GM21619 (cell line): ENCODE measurements at regions not wholly inside any gene's neighbourhood (a gene's known extent, or its start where the extent isn't known, plus 50 kb on each side); places are given as distances from the start of the nearest gene placed in this dataset.
"Not testable (repeated sequence)": the region's sequence is repeated elsewhere in the genome, so short reads cannot be mapped to it uniquely, and the experiment has no call there.

Experiments used
- ATAC-seq: cut with Tn5 transposase; IDR thresholded peaks from one replicate; pipeline ENCODE4 v1.9.1; 2021; ENCODE audit not compliant: unreplicated experiment

DNA sequence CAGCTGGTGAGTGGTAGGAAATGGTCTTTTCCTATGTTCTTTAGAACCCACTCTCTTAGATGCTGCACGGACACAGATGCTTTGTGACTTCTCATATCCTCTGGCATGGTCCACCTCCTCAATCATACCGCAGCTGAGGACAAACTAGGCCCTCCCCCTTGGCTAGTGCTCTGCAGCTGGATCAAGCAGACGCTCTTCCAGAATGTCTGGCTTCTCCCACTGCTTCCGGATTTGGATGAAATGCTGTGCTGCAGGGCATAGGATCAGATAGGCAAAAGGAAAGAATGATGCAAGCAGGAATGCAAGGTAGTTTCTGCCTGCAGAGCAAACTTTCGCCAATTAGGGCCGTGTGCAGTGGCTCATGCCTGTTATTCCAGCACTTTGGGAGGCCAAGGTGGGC, 75.7 kb upstream of the SLC4A7 start:
- ATAC-seq = no peak

DNA sequence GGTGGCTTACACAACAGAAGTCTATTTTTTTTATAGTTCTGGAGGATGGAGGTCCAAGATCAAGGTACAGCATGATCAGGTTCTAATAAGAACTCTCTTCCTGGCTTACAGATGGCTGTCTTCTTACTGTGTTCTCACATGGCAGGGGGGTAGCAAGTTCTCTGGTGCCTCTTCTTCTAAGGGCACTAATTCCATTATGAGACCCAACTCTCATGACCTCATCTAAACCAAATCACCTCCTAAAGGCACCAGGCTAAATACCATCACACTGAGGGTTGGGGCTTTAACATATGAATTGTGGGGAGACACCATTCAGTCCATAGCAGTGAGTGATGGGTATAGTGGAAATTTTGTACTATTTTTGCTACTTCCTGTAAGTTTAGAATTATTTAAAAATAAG, 75.2 kb upstream of the SLC4A7 start:
- no peak for ATAC-seq

DNA sequence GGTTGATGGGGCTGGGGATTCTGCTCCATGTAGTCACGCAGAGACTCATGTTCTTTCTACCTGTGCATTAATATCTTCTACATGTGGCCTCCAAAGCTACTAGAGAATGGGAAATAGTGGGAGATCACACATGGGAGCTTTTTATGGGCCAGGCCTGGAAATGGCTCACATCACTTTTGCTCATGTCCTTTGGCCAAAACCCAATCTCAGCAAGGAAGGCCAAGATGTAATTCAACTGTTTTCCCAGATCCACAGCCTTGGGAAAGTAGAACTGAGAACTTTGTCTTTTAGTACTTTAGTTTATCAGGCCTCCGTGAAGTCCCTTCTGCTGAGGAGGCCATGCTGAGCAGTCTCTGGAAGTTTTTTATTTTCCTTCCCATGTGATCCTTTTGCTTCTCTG, 73.2 kb upstream of the SLC4A7 start:
- ATAC-seq = no peak

DNA sequence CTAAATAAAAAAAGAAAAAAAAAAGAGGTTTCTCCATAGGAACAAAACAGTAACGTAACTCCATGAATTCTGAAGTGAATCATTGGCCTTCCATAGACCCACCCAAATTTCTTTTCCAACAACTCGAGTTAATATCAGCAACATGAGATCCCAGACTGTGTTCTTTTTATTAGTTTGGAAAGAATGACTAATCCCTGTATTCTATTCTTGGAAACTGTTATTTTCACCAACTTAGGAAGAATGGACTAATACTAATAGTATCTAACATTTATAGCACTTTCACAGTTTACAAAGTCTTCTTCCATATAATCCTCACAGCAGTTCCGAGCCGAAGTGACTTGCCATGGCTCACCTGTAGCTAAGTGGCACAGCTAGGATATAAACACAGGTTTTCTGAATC, 72.7 kb upstream of the SLC4A7 start:
- ATAC-seq = no peak

DNA sequence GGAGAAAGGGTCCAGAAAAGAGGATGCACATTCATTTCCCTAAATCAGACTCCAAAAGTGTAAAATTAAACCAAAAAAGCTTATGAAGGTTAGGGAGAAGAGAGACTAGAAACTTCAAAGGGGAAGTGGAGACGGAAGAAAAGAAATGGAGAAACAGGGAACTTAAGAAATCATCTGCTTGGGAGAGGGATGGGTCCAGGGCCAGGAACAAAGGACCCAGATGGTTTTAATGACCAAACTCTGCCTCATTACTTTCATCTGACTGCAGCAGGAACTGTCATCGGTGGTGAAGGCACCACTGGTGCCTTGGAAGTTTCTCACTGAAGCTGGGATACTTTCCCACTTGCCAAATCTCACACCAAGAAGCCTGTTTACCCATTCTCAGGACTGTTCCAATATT, 70.5 kb upstream of the SLC4A7 start:
- ATAC-seq = no peak

DNA sequence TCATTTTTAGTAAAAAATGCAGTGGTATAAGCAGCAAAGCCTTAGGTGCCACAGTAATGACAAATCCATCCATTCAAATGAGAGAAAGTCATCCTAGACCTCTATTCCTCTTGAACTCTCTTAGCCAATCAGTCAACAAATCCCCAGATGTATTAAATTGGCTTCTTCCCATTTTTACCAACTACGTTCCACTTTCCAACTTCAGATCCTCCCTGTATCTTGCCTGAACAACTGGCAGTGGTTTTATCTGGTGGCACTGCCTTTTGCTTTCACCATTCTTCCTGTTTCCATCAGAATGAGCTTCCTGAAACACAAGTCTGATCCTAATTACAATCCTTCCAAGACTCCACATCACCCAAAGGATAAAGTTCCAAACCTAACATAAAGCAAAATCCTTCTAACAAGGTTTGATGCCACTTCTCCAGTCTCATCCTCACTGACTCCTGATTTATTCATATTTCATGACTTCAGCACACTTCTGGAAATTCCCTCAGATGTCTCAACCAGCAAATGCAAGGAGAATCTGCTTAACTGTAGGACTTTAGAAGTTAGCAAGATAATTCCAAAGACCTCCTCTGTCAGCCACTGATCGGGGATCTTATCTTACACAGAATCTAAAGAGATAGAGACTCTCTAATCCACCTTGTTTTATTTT, 69.8 kb upstream of the SLC4A7 start:
- no peak for ATAC-seq

DNA sequence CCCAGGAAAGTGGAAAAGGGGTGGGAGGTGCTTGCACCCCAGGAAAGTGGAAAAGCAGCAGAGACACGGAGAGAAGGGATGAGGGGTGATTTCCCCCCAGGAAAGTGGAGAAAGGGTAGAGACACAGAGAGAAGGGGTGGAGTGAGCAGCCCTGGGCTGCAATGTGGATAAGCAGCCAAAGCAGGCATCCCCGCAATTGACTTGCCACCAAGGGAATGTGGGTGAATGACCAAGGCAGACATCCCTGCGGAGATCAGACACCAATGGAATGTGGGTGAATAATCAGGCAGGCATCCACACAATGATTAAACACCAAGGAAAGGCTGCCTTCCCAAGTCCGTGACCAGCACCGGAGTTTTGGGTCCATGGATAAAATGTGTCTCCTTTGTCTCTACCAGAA, 68.5 kb upstream of the SLC4A7 start:
- ATAC-seq = not testable (repeated sequence)

DNA sequence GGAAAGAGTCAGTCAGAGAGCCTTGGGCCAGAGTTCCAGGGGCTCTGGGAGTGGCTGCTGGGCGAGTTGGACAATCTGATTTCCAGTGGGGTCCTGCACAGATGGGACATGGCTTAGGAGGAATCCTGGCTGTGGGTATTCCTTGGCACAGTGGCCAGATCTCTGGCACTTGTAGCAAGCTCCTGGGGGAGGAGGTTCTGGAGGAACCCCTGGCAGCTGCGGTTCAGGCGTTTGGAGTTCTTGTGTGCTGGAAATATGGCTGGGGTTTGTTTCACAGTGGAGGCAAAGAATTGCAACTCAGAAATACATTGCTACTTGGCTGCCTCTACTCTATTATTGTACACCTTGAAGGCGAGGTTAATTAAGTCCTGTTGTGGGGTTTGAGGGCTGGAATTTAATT, 67.2 kb upstream of the SLC4A7 start:
- not testable (repeated sequence) for ATAC-seq

DNA sequence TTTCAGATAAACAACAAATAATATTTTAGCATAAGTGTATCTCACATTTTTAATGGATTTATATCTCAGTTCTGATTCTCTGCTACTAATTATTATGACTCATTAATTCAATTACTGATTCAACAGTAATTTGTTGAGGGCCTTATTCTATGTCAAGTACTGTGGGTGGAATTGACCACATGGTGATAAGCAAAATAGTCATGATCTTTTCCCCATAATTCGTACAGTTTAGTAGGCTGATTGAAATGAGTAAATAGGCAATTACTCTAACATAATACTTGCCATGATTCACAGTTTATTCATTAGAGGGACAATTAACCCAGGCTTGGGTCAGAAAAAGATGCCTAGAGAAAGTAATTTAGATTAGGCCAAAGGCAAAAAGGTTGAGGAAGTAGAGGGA, 60.9 kb upstream of the SLC4A7 start:
- no peak for ATAC-seq

DNA sequence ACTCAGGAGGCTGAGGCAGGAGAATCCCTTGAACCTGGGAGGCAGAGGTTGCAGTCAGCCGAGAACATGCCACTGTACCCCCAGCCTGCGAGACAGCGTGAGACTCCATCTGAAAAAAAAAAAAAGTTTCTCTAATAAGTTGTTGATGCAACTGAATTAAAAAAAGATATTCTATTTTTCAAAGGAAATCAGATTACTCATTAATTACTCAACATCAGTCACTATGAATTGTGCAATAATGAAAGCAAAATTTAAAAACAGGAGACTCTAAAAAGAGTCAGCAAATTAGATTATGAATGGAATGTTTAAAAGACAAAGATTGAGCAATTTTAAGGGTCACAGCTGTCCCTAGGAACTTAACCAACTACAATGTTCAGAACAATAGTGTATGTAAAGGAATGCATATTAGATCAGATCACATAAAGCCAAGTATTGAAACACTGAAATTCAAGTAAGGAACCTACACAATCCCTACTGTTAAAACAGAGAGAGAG, 60.2 kb upstream of the SLC4A7 start:
- ATAC-seq = no peak

DNA sequence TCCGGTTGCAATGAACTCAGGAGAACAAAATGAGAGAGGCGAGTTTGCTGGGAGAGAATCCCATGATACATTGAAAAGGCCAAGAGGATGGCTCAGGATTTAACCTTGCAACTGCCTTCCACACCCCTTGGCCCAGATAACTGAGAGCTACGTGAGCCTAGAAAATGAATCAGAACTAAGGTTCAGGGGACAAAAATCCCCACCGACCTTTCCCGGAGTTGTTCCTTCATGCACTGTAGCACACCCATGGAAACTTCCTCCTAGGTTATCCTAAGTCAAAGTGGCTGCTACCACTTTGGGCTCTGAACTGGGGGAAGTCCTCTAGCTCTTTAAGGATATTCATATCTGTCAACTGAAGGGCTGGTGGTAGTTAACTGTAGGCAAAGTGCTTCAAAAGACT, 58.3 kb upstream of the SLC4A7 start:
- no peak for ATAC-seq

DNA sequence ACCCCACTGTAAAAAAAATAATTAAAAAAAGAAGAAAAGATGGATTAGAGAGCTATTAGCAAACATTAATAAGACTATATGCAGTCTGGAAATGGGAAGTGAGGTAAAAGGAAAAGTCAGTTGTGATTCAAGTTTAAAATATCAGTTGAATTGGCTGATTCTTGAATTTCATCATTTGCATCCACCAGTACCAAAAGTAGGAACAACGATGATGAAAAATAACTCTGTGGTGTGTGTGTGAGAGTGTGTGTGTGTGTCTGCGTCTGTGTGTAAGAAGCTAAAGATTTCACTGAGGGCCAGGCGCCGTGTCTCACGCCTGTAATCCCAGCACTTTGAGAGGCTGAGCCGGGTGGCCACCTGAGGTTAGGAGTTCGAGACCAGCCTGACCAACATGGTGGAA, 56.0 kb upstream of the SLC4A7 start:
- ATAC-seq = no peak

DNA sequence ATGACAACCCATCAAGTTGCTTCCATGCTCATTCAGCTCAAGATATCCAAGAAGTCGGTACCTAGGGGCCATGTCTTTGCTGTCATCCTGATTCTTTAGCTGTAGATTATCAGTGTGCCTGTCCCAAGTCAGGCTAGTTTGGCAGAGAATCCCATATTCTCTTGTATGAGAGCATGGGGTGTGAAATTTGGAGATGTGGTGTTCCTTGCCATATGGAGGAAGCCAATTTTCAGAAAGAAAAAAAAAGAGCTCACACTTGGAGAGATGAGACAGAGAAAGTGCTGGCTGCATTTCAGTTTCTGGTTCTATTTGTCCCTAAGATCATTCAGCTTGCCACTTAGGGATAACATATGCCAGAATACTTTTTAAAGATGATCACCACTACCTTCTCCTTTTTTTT, 52.3 kb upstream of the SLC4A7 start:
- ATAC-seq = no peak

DNA sequence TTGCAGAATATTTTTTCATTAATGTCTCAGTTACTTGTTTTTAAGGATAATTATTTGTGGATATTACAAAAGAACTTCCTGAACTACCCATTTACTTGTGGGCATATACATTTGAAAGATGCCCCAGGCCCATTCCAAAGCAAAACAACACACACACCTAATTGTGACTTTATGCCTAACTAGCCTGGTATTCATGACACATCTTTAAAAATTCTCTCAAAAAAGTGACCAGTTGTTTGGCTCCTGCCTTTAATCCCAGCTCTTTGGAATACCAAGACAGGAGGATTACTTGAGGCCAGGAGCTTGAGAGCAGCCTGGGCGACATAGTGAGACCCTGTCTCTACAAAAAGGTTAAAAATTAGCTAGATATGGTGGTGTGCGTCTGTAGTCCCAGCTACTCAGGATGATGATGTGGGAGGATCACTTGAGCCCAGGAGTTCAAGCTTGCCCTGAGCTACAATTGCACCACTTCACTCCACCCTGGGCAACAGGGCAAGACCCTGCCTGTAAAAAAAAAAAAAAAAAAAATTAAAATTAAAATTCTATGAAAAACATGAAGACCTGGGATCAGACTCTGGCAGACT, 51.7 kb upstream of the SLC4A7 start:
- no peak for ATAC-seq

DNA sequence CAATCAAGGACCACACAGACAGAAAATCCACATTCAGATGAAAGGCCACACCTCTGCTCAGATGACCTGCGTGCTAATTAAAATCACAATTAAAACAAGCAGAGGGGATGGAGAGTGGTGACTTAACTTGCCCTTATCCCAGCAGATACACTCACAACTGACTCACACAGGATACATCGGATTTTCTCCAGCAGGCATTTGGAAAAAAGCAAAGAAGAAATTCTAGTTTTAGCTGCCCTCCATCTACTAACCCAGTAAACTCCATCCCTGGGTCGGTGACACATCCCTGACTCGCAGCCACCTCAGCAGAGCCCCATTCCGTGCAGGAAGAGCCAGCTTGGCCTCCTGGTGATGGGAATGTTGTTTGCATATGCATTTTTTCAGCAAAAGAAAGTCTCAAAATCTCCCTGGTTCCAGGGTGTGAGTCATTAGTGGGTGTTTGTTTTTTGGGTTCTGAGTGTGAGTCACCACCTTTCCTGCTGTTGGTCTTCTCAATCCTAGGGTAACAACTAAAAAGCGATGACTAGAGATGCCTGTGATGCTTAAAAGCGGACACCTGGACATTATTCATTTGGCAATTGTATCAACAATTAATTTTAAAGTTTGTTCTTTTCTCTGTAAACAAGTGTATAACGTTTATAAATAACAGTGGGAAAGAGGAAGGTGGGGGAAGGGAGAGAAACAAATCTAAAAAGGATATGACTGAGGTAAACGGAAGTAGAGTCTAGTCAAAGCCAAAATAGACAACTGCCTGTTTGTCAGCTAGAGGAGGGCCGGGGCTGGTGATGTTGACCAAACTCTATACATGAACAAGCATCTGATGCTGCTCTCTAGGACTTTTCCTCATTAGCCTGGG, 49.8 kb upstream of the SLC4A7 start:
- ATAC-seq = peak; percentile 91
